ENCODE measurements at regions not wholly inside any gene's neighbourhood (a gene's known extent, or its start where the extent isn't known, plus 50 kb on each side); places are given as distances from the start of the nearest gene placed in this dataset.

DNA sequence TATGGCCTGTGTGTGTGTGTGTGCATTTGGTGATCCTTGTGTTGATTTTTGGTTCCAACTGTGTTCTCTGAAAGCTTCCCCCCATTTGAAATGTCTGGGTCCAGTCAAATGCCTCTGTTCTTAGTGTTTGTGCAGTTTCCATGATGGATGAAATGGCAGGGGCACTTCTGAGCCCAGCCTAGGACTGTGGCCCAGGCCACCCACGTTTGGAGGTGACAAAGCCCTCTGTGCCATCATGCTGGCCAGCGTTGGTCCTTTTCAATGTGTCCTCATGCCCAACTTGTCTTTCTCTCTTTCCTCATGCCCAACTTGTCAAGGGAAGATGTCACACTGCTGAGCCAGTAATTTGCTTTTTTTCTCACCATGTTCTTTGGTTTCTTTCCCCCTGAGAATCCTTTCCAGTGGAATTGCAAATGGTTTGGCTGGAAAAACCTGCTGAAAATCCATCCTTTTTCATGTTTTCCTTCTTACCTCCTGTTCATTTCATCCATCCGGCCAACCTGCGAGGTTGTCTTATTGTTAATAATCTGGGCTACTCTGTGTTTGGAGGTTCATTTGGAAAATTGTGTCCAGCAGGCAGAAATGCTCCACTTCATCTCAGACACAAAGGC is 113.7 kb upstream of the NAV2 start:
- DNase-seq (ENCODE audit: low spot score): no peak
- CTCF ChIA-PET: no interaction called here
- TF ChIP-seq EZH2 (IDR thresholded peaks at IDR 0.05; ENCODE audit: borderline replicate concordance, low read depth, low read length, poor library complexity, severe bottlenecking) (no peak), CTCF (conservative IDR thresholded peaks at IDR 0.05; ENCODE audit: low read depth, low read length) (no peak)
- no peaks in the 10 kb centered on the region for H3K9me3 ChIP-seq (ENCODE audit: low read depth, low read length, poor library complexity, severe bottlenecking)
- no TSS peak for BruUV-seq (replicated peaks)
- intact Hi-C loops (cut with micrococcal nuclease; ENCODE audit: unreplicated experiment): no loop called here
- H3K27ac ChIP-seq (ENCODE audit: low read depth, low read length, poor library complexity, severe bottlenecking): no peak overlapping the region
- POLR2A ChIA-PET (ENCODE audit: low non-redundant PET): no interaction called here
- H3K4me3 ChIP-seq (ENCODE audit: low read depth, low read length, poor library complexity, severe bottlenecking): no peak overlapping the region
- H3K4me1 ChIP-seq (ENCODE audit: insufficient read depth, low read length, poor library complexity, severe bottlenecking): no peaks in the 10 kb centered on the region
- H3K36me3 ChIP-seq (ENCODE audit: insufficient read depth, low read length, poor library complexity, severe bottlenecking): no peaks in the 10 kb centered on the region
- no peaks in the 10 kb centered on the region for H3K27me3 ChIP-seq (replicated peaks; ENCODE audit: insufficient read depth, low read depth, low read length, poor library complexity)

GRCh38 chr11:19598456-19598855 is 114.2 kb upstream of the NAV2 start:
- Histone ChIP-seq H3K27me3 (replicated peaks; ENCODE audit: insufficient read depth, low read depth, low read length, poor library complexity) (no peaks in the 10 kb centered on the region), H3K4me3 (ENCODE audit: low read depth, low read length, poor library complexity, severe bottlenecking) (no peak overlapping the region), H3K9me3 (ENCODE audit: low read depth, low read length, poor library complexity, severe bottlenecking) (no peaks in the 10 kb centered on the region), H3K27ac (ENCODE audit: low read depth, low read length, poor library complexity, severe bottlenecking) (no peak overlapping the region), H3K4me1 (ENCODE audit: insufficient read depth, low read length, poor library complexity, severe bottlenecking) (no peaks in the 10 kb centered on the region), H3K36me3 (ENCODE audit: insufficient read depth, low read length, poor library complexity, severe bottlenecking) (no peaks in the 10 kb centered on the region)
- no peak for TF ChIP-seq CTCF (conservative IDR thresholded peaks at IDR 0.05; ENCODE audit: low read depth, low read length)
- no peak for TF ChIP-seq EZH2 (IDR thresholded peaks at IDR 0.05; ENCODE audit: borderline replicate concordance, low read depth, low read length, poor library complexity, severe bottlenecking)
- DNase-seq (ENCODE audit: low spot score): no peak
- ChIA-PET POLR2A (ENCODE audit: low non-redundant PET) (no interaction called here), CTCF (no interaction called here)
- intact Hi-C loops (cut with micrococcal nuclease; ENCODE audit: unreplicated experiment): no loop called here
- BruUV-seq (replicated peaks): no TSS peak

DNA sequence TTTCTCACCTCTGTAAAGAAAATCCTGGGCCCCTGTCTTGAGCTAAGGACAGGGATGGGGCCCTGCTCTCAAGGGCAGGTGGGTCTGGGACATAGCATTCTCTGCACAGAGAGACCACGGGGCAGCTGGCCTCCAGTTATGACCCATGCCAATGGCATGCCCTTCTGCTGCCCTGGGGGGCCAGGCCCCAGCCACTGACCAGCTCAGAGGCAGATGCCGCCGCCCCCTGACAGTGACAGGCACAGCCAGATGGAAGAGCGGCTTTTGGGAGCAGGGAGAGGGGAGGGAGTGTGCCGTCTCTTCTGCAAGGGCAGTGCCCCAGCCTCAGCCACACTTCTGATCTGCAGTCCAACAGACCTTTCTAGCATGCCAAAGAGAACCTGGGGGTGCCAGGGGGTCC is 114.8 kb upstream of the NAV2 start:
- no peak for DNase-seq (ENCODE audit: low spot score)
- no peak overlapping the region for H3K27ac ChIP-seq (ENCODE audit: low read depth, low read length, poor library complexity, severe bottlenecking)
- no peak overlapping the region for H3K4me3 ChIP-seq (ENCODE audit: low read depth, low read length, poor library complexity, severe bottlenecking)
- BruUV-seq (replicated peaks): no TSS peak
- intact Hi-C loops (cut with micrococcal nuclease; ENCODE audit: unreplicated experiment): no loop called here
- ChIA-PET CTCF (no interaction called here), POLR2A (ENCODE audit: low non-redundant PET) (no interaction called here)
- no peaks in the 10 kb centered on the region for H3K9me3 ChIP-seq (ENCODE audit: low read depth, low read length, poor library complexity, severe bottlenecking)
- TF ChIP-seq CTCF (conservative IDR thresholded peaks at IDR 0.05; ENCODE audit: low read depth, low read length) (no peak), EZH2 (IDR thresholded peaks at IDR 0.05; ENCODE audit: borderline replicate concordance, low read depth, low read length, poor library complexity, severe bottlenecking) (no peak)
- H3K4me1 ChIP-seq (ENCODE audit: insufficient read depth, low read length, poor library complexity, severe bottlenecking): no peaks in the 10 kb centered on the region
- H3K36me3 ChIP-seq (ENCODE audit: insufficient read depth, low read length, poor library complexity, severe bottlenecking): no peaks in the 10 kb centered on the region
- no peaks in the 10 kb centered on the region for H3K27me3 ChIP-seq (replicated peaks; ENCODE audit: insufficient read depth, low read depth, low read length, poor library complexity)

Measured in A673 (cell line).